ENCODE measurements at regions not wholly inside any gene's neighbourhood (a gene's known extent, or its start where the extent isn't known, plus 50 kb on each side); places are given as distances from the start of the nearest gene placed in this dataset.

GRCh38 chr22:26905076-26905475, 247.7 kb downstream of the MIAT start:
- in situ Hi-C loops (cut with MboI; ENCODE audit: low sequenced_read_pairs), result no loop called here
- no peak overlapping the region for H3K4me3 ChIP-seq
- H3K36me3 ChIP-seq (replicated peaks), result no peaks in the 10 kb centered on the region
- H3K27me3 ChIP-seq (ENCODE audit: low read depth), result peaks cover 2% of the 10 kb centered on the region; the same call in 1 of the 2 replicates
- DNase-seq (ENCODE audit: low spot score in 2 of 2), result no peak
- H3K9me3 ChIP-seq, result no peaks in the 10 kb centered on the region
- H3K4me1 ChIP-seq, result peaks cover 4% of the 10 kb centered on the region

DNA sequence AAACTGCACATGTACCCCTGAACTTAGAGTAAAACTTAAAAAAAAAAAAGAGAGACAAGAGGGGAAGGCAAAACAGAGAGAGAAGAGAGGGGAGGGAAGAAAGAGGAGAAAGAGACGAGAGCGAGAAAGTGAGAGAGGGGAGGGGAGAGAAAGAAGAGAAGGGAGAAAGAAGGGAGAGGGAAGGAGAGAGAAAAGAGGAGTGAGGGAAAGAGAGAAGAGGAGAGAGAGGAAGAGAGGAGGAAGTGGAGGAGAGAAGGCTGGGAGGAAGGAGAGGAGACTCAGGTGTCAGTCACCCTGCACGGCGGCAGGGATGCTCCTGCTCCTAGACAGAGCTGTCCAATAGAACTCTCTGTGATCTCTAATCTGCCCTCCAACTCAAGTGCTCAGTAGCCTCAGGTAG, 248.3 kb downstream of the MIAT start:
- in situ Hi-C loops (cut with MboI; ENCODE audit: low sequenced_read_pairs), result no loop called here
- peaks cover 7% of the 10 kb centered on the region; the same call in 1 of the 2 replicates for H3K27me3 ChIP-seq (ENCODE audit: low read depth)
- no peaks in the 10 kb centered on the region for H3K9me3 ChIP-seq
- DNase-seq (ENCODE audit: low spot score in 2 of 2), result no peak
- no peak overlapping the region for H3K4me3 ChIP-seq
- peaks cover 4% of the 10 kb centered on the region for H3K4me1 ChIP-seq
- no peaks in the 10 kb centered on the region for H3K36me3 ChIP-seq (replicated peaks)

DNA sequence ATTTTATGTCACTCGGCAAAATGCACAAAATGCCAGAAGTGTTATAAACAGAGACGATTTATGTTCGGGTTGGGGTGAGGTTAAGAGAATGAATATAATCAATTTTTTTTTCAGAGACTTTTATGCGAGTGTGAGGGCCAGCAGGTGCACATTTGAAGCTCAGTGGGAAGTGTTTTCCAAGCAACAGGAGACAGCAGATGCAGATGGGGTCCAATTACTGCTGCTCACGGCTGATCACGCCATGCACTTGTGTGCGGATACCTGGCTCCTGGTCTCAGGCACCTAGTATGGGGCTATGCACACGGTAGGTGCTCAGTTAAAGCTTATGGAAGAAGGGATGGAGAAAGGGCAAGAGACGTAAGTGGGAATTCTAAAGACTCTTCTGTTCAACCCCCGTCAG, 249.1 kb downstream of the MIAT start:
- H3K36me3 ChIP-seq (replicated peaks), result no peaks in the 10 kb centered on the region
- H3K27me3 ChIP-seq (ENCODE audit: low read depth), result peaks cover 15% of the 10 kb centered on the region; the same call in 1 of the 2 replicates
- no peak overlapping the region for H3K4me3 ChIP-seq
- in situ Hi-C loops (cut with MboI; ENCODE audit: low sequenced_read_pairs), result no loop called here
- H3K9me3 ChIP-seq, result no peaks in the 10 kb centered on the region
- H3K4me1 ChIP-seq, result peaks cover 4% of the 10 kb centered on the region
- DNase-seq (ENCODE audit: low spot score in 2 of 2), result no peak

- H3K9me3 ChIP-seq, result no peaks in the 10 kb centered on the region
- peaks cover 4% of the 10 kb centered on the region for H3K4me1 ChIP-seq
- no peak overlapping the region for H3K4me3 ChIP-seq
- H3K27me3 ChIP-seq (ENCODE audit: low read depth), result peaks cover 23% of the 10 kb centered on the region
- in situ Hi-C loops (cut with MboI; ENCODE audit: low sequenced_read_pairs), result no loop called here
- DNase-seq (ENCODE audit: low spot score in 2 of 2), result no peak
- no peaks in the 10 kb centered on the region for H3K36me3 ChIP-seq (replicated peaks)
Observed at GRCh38 chr22:26907366-26907765, 250.0 kb downstream of the MIAT start.

GRCh38 chr22:26910845-26911244, 253.5 kb downstream of the MIAT start:
- in situ Hi-C loops (cut with MboI; ENCODE audit: low sequenced_read_pairs), result no loop called here
- Histone ChIP-seq H3K4me1 (no peaks in the 10 kb centered on the region), H3K27me3 (ENCODE audit: low read depth) (peaks cover 44% of the 10 kb centered on the region), H3K9me3 (no peaks in the 10 kb centered on the region), H3K4me3 (no peak overlapping the region), H3K36me3 (replicated peaks) (no peaks in the 10 kb centered on the region)
- DNase-seq (ENCODE audit: low spot score in 2 of 2), result no peak

DNA sequence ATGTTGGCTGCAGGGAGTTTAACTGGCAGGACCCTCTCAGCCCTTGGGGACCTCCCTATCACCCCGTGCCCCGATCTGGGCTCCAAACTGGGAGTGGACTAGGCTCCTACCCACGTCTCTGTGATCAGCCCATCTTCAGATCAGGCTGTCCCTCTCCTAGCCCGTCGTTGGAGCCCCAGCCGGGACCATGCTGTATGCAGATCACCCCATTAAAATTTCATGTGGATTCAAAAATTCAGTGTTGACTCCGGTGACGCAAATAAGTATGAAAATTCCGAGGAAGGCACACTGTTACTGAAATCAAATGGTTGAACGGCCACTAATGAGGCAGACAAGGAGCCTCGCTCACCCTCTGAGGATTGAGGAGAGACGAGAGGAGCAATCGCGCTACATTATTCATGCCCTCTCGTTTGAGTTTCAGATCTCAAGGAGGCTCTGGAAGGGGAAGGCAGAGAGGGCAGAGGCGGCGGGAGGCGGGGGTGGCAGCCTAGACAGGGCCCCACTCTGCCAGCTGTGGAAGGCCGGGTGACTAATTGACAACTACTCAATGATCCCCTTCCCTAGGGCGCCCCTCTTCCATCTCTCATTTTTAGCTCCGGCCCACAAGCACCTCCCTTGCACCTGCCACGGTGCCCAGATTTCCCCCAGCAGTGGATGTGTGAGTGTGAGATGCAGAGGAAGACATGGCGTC, 255.4 kb downstream of the MIAT start:
- Histone ChIP-seq H3K4me3 (no peak overlapping the region), H3K4me1 (no peaks in the 10 kb centered on the region), H3K36me3 (replicated peaks) (no peaks in the 10 kb centered on the region), H3K27me3 (ENCODE audit: low read depth) (peaks cover 41% of the 10 kb centered on the region), H3K9me3 (no peaks in the 10 kb centered on the region)
- DNase-seq (ENCODE audit: low spot score in 2 of 2), result no peak
- in situ Hi-C loops (cut with MboI; ENCODE audit: low sequenced_read_pairs), result no loop called here

DNA sequence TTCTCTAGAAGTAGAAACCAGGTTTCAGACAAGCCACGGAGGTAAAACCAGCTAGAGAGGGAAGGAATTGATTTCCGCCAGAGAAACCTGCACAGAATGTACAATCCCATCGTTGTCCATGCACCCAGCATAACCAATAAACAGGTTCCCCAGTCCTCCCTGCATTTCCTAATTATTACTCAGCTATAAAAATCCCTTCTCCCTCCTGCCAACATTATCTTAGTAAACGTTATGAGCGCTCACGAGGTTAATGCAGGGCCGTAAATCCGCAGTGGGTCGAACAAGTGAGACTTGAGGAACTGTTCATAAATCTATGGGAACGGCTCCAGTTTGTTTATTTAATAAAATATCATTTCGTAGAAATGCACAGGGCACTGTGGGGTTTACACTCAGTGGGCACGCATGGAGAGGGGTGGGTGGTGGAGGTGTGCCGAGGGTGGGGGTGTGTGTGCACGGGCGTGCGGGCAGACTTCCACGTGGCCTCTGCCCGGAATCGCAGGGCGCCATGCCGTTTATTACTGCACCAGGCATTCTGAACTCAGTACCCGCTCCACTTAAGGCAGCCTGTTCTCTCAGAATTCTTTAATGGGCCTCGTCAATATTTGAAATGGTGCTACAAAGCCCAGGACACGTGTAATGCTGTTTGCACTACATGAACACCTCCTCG, 257.3 kb downstream of the MIAT start:
- Histone ChIP-seq H3K4me1 (no peaks in the 10 kb centered on the region), H3K27me3 (ENCODE audit: low read depth) (peaks cover 41% of the 10 kb centered on the region), H3K4me3 (no peak overlapping the region), H3K9me3 (no peaks in the 10 kb centered on the region), H3K36me3 (replicated peaks) (no peaks in the 10 kb centered on the region)
- DNase-seq (ENCODE audit: low spot score in 2 of 2), result no peak
- in situ Hi-C loops (cut with MboI; ENCODE audit: low sequenced_read_pairs), result no loop called here

DNA sequence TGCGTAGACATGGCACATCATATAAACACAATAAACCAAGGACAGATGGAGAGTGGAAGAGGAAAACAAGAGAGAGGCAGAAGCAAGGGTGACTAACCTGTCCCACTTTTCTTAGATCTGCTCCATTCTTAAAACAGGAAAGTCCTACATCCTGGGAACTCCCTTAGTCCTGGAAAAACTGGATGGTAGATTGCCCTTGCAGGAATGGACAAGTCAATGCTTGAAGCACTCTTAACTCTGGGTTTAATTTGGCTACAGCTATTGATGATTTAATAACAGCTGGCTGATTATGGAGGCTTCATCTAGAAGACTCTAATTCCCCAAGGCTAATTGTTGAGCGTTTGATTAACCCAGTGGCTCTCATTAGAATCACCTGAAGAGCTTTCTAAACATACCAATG, 258.8 kb downstream of the MIAT start:
- H3K36me3 ChIP-seq (replicated peaks), result no peaks in the 10 kb centered on the region
- DNase-seq (ENCODE audit: low spot score in 2 of 2), result no peak
- H3K4me3 ChIP-seq, result no peak overlapping the region
- no peaks in the 10 kb centered on the region for H3K4me1 ChIP-seq
- in situ Hi-C loops (cut with MboI; ENCODE audit: low sequenced_read_pairs), result no loop called here
- no peaks in the 10 kb centered on the region for H3K9me3 ChIP-seq
- peaks cover 30% of the 10 kb centered on the region for H3K27me3 ChIP-seq (ENCODE audit: low read depth)

DNA sequence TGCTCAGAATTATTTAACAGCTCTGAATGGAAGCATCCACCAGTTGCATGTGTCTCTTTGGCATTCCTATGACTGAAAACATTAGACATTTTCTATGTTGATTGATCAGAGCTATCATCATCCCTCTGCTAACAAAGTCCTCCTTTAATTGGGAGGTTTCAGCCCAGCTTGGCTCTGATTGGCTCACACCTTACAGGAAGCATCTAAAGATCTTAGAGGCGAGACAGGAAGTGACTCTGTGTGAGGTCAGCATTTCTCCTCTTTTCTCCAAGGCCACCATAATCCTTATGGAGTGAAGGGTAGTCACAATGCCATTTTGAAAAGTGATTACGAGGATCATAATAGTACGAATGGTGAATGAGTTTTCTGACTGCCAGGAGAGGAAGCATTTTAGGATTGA, 260.8 kb downstream of the MIAT start:
- Histone ChIP-seq H3K36me3 (replicated peaks) (no peaks in the 10 kb centered on the region), H3K4me1 (no peaks in the 10 kb centered on the region), H3K4me3 (no peak overlapping the region), H3K27me3 (ENCODE audit: low read depth) (peaks cover 12% of the 10 kb centered on the region), H3K9me3 (no peaks in the 10 kb centered on the region)
- in situ Hi-C loops (cut with MboI; ENCODE audit: low sequenced_read_pairs), result no loop called here
- DNase-seq (ENCODE audit: low spot score in 2 of 2), result no peak

- in situ Hi-C loops (cut with MboI; ENCODE audit: low sequenced_read_pairs), result no loop called here
- no peak for DNase-seq (ENCODE audit: low spot score in 2 of 2)
- Histone ChIP-seq H3K9me3 (no peaks in the 10 kb centered on the region), H3K4me3 (no peak overlapping the region), H3K27me3 (ENCODE audit: low read depth) (0 out of 2 replicates have a peak, but pooled peaks cover 3% of the 10 kb centered on the region), H3K4me1 (no peaks in the 10 kb centered on the region), H3K36me3 (replicated peaks) (no peaks in the 10 kb centered on the region)
Observed at GRCh38 chr22:26921726-26922125, 264.3 kb downstream of the MIAT start.

GRCh38 chr22:26922806-26923205, 265.4 kb downstream of the MIAT start:
- in situ Hi-C loops (cut with MboI; ENCODE audit: low sequenced_read_pairs), result no loop called here
- Histone ChIP-seq H3K9me3 (no peaks in the 10 kb centered on the region), H3K36me3 (replicated peaks) (no peaks in the 10 kb centered on the region), H3K4me1 (no peaks in the 10 kb centered on the region), H3K4me3 (no peak overlapping the region), H3K27me3 (ENCODE audit: low read depth) (peaks cover 8% of the 10 kb centered on the region; the same call in 1 of the 2 replicates)
- peak in 1 of 2 experiments; percentile 36 for DNase-seq (ENCODE audit: low spot score in 2 of 2)

GRCh38 chr22:26923531-26923930, 266.1 kb downstream of the MIAT start:
- in situ Hi-C loops (cut with MboI; ENCODE audit: low sequenced_read_pairs), result no loop called here
- no peak overlapping the region for H3K4me3 ChIP-seq
- H3K4me1 ChIP-seq, result no peaks in the 10 kb centered on the region
- no peaks in the 10 kb centered on the region for H3K36me3 ChIP-seq (replicated peaks)
- DNase-seq (ENCODE audit: low spot score in 2 of 2), result no peak
- H3K9me3 ChIP-seq, result no peaks in the 10 kb centered on the region
- H3K27me3 ChIP-seq (ENCODE audit: low read depth), result peaks cover 8% of the 10 kb centered on the region

- DNase-seq (ENCODE audit: low spot score in 2 of 2), result no peak
- peaks cover 21% of the 10 kb centered on the region for H3K27me3 ChIP-seq (ENCODE audit: low read depth)
- in situ Hi-C loops (cut with MboI; ENCODE audit: low sequenced_read_pairs), result no loop called here
- H3K4me1 ChIP-seq, result no peaks in the 10 kb centered on the region
- no peaks in the 10 kb centered on the region for H3K9me3 ChIP-seq
- H3K4me3 ChIP-seq, result no peak overlapping the region
- H3K36me3 ChIP-seq (replicated peaks), result no peaks in the 10 kb centered on the region
Observed at GRCh38 chr22:26927821-26928220, 270.4 kb downstream of the MIAT start.

DNA sequence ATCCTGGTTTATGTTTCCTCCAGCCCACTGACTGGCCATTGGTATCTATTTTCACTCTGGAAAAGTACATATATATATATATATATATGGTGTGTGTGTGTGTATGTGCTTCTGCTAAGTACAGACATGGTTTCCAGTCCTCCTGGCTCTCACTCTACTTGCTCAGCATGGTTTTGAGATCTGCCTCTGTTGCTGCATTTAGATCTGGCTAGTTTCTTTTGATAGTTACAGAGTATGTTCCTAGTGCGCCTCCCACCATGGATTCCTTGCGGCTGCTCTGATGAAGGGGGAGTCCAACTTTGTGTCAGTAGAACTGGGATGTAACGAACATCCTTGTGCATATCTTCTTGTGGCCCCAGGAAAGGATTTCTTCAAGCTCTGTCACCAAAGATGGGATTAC, 274.1 kb downstream of the MIAT start:
- peaks cover 20% of the 10 kb centered on the region for H3K27me3 ChIP-seq (ENCODE audit: low read depth)
- in situ Hi-C loops (cut with MboI; ENCODE audit: low sequenced_read_pairs), result no loop called here
- no peak for DNase-seq (ENCODE audit: low spot score in 2 of 2)
- no peaks in the 10 kb centered on the region for H3K4me1 ChIP-seq
- H3K36me3 ChIP-seq (replicated peaks), result no peaks in the 10 kb centered on the region
- no peaks in the 10 kb centered on the region for H3K9me3 ChIP-seq
- H3K4me3 ChIP-seq, result no peak overlapping the region
